Left ventricle myocardium inferior (tissue), 1 donor: ENCODE measurements at regions not wholly inside any gene's neighbourhood (a gene's known extent, or its start where the extent isn't known, plus 50 kb on each side); places are given as distances from the start of the nearest gene placed in this dataset.

Experiments
- DNase-seq: peaks from one replicate; pipeline ENCODE4 v3.0.0-alpha.2; 2020
- H3K27ac ChIP-seq: fragments of 200-600 bp; replicated peaks from 2 replicates; pipeline ENCODE4 v1.8.0; 2021
- H3K27me3 ChIP-seq: fragments of 200-600 bp; 2 replicates; pipeline ENCODE4 v1.8.0; 2021; ENCODE audit warnings: low read depth
- H3K36me3 ChIP-seq: fragments of 200-600 bp; 2 replicates; pipeline ENCODE4 v1.8.0; 2021
- H3K4me1 ChIP-seq: fragments of 200-600 bp; 2 replicates; pipeline ENCODE4 v1.8.0; 2021
- H3K4me3 ChIP-seq: fragments of 200-600 bp; 2 replicates; pipeline ENCODE4 v1.8.0; 2021; ENCODE audit warnings: mild to moderate bottlenecking, moderate library complexity
- H3K9me3 ChIP-seq: fragments of 200-600 bp; replicated peaks from 2 replicates; pipeline ENCODE4 v1.8.0; 2021
- CTCF ChIP-seq: fragments of 200-600 bp; IDR thresholded peaks from 2 replicates; pipeline ENCODE4 v1.8.0; 2021; ENCODE audit warnings: antibody characterized with exemption, mild to moderate bottlenecking, borderline replicate concordance
- intact Hi-C: fragments of 100-400 bp; cut with micrococcal nuclease; formaldehyde crosslinking; loops from one replicate; pipeline ENCODE4 v1.11.0; 2022
- donor health status: DM: no; HTN: yes; CAD: no; lungs with severe emphysema.

- H3K27me3 ChIP-seq, result no peaks in the 10 kb centered on the region
Measured at GRCh38 chr5:126707080-126707479, 69.9 kb upstream of the LMNB1 start.

GRCh38 chr5:126715765-126716164 is 61.2 kb upstream of the LMNB1 start:
- DNase-seq, result no peak
- no peaks in the 10 kb centered on the region for H3K36me3 ChIP-seq
- intact Hi-C loops, result no loop called here
- TF ChIP-seq CTCF, result no peak
- peaks cover 12% of the 10 kb centered on the region for H3K27me3 ChIP-seq
- no peaks in the 10 kb centered on the region for H3K4me1 ChIP-seq
- H3K9me3 ChIP-seq, result no peaks in the 10 kb centered on the region
- H3K4me3 ChIP-seq, result no peak overlapping the region
- no peak overlapping the region for H3K27ac ChIP-seq

More at GRCh38 chr5:126707080-126707479, 69.9 kb upstream of the LMNB1 start:
- Histone ChIP-seq H3K4me3 (no peak overlapping the region), H3K9me3 (peaks cover 3% of the 10 kb centered on the region), H3K27ac (no peak overlapping the region), H3K4me1 (no peaks in the 10 kb centered on the region), H3K36me3 (no peaks in the 10 kb centered on the region)
- no peak for TF ChIP-seq CTCF
- DNase-seq, result no peak
- intact Hi-C loops, result no loop called here

- no peaks in the 10 kb centered on the region for H3K9me3 ChIP-seq
- no peaks in the 10 kb centered on the region for H3K36me3 ChIP-seq
- no peak for DNase-seq
- no peak overlapping the region for H3K4me3 ChIP-seq
- no peak overlapping the region for H3K27ac ChIP-seq
- peaks cover 12% of the 10 kb centered on the region for H3K27me3 ChIP-seq
- intact Hi-C loops, result no loop called here
- TF ChIP-seq CTCF, result no peak
- no peaks in the 10 kb centered on the region for H3K4me1 ChIP-seq
Measured at GRCh38 chr5:126716861-126717260, 60.1 kb upstream of the LMNB1 start.

- TF ChIP-seq CTCF, result no peak
- no peak overlapping the region for H3K27ac ChIP-seq
- DNase-seq, result no peak
- H3K27me3 ChIP-seq, result peaks cover 8% of the 10 kb centered on the region
- intact Hi-C loops, result no loop called here
- H3K9me3 ChIP-seq, result no peaks in the 10 kb centered on the region
- no peaks in the 10 kb centered on the region for H3K4me1 ChIP-seq
- H3K36me3 ChIP-seq, result no peaks in the 10 kb centered on the region
- H3K4me3 ChIP-seq, result no peak overlapping the region
Measured at GRCh38 chr5:126718236-126718868, 58.6 kb upstream of the LMNB1 start.

- Histone ChIP-seq H3K27me3 (peaks cover 7% of the 10 kb centered on the region), H3K4me1 (no peaks in the 10 kb centered on the region), H3K27ac (no peak overlapping the region), H3K4me3 (no peak overlapping the region), H3K36me3 (no peaks in the 10 kb centered on the region), H3K9me3 (no peaks in the 10 kb centered on the region)
- intact Hi-C loops, result no loop called here
- no peak for DNase-seq
- TF ChIP-seq CTCF, result no peak
Measured at GRCh38 chr5:126720369-126720768, 56.6 kb upstream of the LMNB1 start.

- Histone ChIP-seq H3K4me3 (no peak overlapping the region), H3K4me1 (no peaks in the 10 kb centered on the region), H3K27me3 (peaks cover 5% of the 10 kb centered on the region), H3K9me3 (no peaks in the 10 kb centered on the region), H3K27ac (no peak overlapping the region), H3K36me3 (no peaks in the 10 kb centered on the region)
- no peak for DNase-seq
- TF ChIP-seq CTCF, result no peak
- intact Hi-C loops, result no loop called here
Measured at GRCh38 chr5:126723643-126724042, 53.3 kb upstream of the LMNB1 start.
